ENCODE measurements at regions not wholly inside any gene's neighbourhood (a gene's known extent, or its start where the extent isn't known, plus 50 kb on each side); places are given as distances from the start of the nearest gene placed in this dataset.

DNA sequence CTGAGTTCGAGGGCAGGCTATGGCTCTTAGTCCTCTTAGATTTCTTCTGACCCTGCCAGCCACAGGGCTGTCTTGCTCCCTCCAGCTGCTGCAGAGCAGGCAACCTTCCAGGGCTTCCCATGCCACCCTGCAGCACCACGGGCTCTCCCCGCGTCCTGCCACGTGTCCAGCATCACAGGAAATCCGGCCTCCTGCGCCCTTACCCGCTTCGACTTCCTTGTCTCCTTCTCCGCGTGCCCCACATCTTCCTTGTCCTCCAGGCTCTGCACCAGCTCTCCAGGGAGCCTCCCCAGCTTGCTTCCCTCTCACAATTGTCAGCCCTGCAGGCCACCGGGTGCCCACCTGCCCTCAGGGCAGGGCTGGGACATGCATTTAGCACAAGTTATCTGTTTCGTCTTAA is 253.5 kb downstream of the DCDC2C start:
- BruUV-seq (replicated peaks) = no TSS peak
- Histone ChIP-seq H3K79me2 (ENCODE audit: low read depth) (no peaks in the 10 kb centered on the region), H2AFZ (peak overlapping the region; percentile 29; the same call in 1 of the 2 replicates), H3K9me2 (ENCODE audit: insufficient read depth) (no peaks in the 10 kb centered on the region), H3K4me1 (replicated peaks; ENCODE audit: insufficient read depth) (no peaks in the 10 kb centered on the region), H3K9me3 (ENCODE audit: insufficient read depth, low read depth) (no peaks in the 10 kb centered on the region), H3K36me3 (ENCODE audit: low read depth) (no peaks in the 10 kb centered on the region), H3K4me3 (no peak overlapping the region), H3F3A (ENCODE audit: insufficient read depth, low read depth) (no peaks in the 10 kb centered on the region), H3K4me2 (no peak overlapping the region), H3K27me3 (ENCODE audit: insufficient read depth, low read depth) (peaks cover 41% of the 10 kb centered on the region), H3K27ac (no peak overlapping the region), H4K20me1 (ENCODE audit: insufficient read depth) (no peaks in the 10 kb centered on the region)
- no peak for DNase-seq
- no peak for TF ChIP-seq CTCF (conservative IDR thresholded peaks at IDR 0.05)
- no peak for TF ChIP-seq EZH2 (IDR thresholded peaks at IDR 0.05; ENCODE audit: low read depth)
- intact Hi-C loops (cut with micrococcal nuclease; ENCODE audit: unreplicated experiment) = loop anchor here (5.0 kb wide), 1 partner anchor 1960 kb away; no protein-coding TSS in a partner anchor
- ChIA-PET POLR2A (ENCODE audit: unreplicated experiment) (no interaction called here), CTCF (no interaction called here)

DNA sequence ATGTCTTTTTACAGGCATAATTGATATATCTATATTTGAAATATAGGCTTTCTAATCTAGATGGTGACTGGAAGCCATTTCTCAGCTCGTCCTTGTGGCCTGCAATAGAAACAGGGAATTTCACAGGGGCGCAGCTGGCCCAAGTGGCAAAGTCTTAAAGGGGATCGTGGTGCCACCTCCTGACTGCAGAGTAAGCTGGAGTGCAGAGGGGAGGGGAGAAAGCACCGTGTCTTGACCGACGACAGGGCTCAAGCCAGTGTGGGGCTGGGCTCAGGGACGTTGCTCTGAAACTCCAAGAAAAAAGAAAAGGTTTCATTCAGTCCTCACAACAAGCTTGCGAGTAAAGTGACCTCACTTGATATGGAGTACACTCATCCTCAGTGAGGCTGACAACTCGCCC is 255.1 kb downstream of the DCDC2C start:
- no peak overlapping the region for H2AFZ ChIP-seq
- no peaks in the 10 kb centered on the region for H3F3A ChIP-seq (ENCODE audit: insufficient read depth, low read depth)
- H3K9me2 ChIP-seq (ENCODE audit: insufficient read depth) = no peaks in the 10 kb centered on the region
- no peaks in the 10 kb centered on the region for H3K36me3 ChIP-seq (ENCODE audit: low read depth)
- H3K4me1 ChIP-seq (replicated peaks; ENCODE audit: insufficient read depth) = no peaks in the 10 kb centered on the region
- intact Hi-C loops (cut with micrococcal nuclease; ENCODE audit: unreplicated experiment) = loop anchor here (2.0 to 5.0 kb wide), 2 partner anchors 1408 to 1959 kb away; no protein-coding TSS in a partner anchor
- H3K4me2 ChIP-seq = no peak overlapping the region
- H4K20me1 ChIP-seq (ENCODE audit: insufficient read depth) = no peaks in the 10 kb centered on the region
- TF ChIP-seq EZH2 (IDR thresholded peaks at IDR 0.05; ENCODE audit: low read depth) (no peak), CTCF (conservative IDR thresholded peaks at IDR 0.05) (no peak)
- BruUV-seq (replicated peaks) = no TSS peak
- no peaks in the 10 kb centered on the region for H3K9me3 ChIP-seq (ENCODE audit: insufficient read depth, low read depth)
- ChIA-PET CTCF (no interaction called here), POLR2A (ENCODE audit: unreplicated experiment) (no interaction called here)
- no peak overlapping the region for H3K4me3 ChIP-seq
- DNase-seq = no peak
- H3K27ac ChIP-seq = no peak overlapping the region
- peaks cover 32% of the 10 kb centered on the region for H3K27me3 ChIP-seq (ENCODE audit: insufficient read depth, low read depth)
- H3K79me2 ChIP-seq (ENCODE audit: low read depth) = no peaks in the 10 kb centered on the region

DNA sequence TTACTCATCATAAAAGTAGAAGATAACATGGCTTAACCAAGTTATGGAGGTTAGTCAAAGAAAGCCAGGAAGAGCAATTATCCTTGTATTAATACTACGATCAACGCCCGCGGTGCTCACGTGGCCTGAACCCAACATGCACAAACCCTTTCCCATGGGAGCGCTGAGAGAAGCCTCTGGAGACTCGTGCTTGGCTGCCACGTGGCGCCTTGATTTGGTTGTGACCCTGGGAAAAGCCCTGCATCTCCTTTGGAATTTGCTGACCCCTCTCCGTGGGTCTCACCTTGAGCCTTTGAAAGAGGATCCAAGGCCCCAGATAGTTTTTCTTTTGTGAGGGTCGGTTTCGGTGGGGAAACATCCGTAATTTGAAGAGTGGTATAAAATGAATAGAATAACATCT is 255.6 kb downstream of the DCDC2C start:
- Histone ChIP-seq H4K20me1 (ENCODE audit: insufficient read depth) (no peaks in the 10 kb centered on the region), H3K9me3 (ENCODE audit: insufficient read depth, low read depth) (no peaks in the 10 kb centered on the region), H2AFZ (no peak overlapping the region), H3K36me3 (ENCODE audit: low read depth) (no peaks in the 10 kb centered on the region), H3K4me2 (no peak overlapping the region), H3K27me3 (ENCODE audit: insufficient read depth, low read depth) (peaks cover 30% of the 10 kb centered on the region), H3K79me2 (ENCODE audit: low read depth) (no peaks in the 10 kb centered on the region), H3K9me2 (ENCODE audit: insufficient read depth) (no peaks in the 10 kb centered on the region), H3F3A (ENCODE audit: insufficient read depth, low read depth) (no peaks in the 10 kb centered on the region), H3K4me3 (no peak overlapping the region), H3K4me1 (replicated peaks; ENCODE audit: insufficient read depth) (no peaks in the 10 kb centered on the region), H3K27ac (no peak overlapping the region)
- intact Hi-C loops (cut with micrococcal nuclease; ENCODE audit: unreplicated experiment) = loop anchor here (2.0 to 5.0 kb wide), 2 partner anchors 1408 to 1958 kb away; no protein-coding TSS in a partner anchor
- POLR2A ChIA-PET (ENCODE audit: unreplicated experiment) = no interaction called here
- BruUV-seq (replicated peaks) = no TSS peak
- CTCF ChIA-PET = interaction anchor here (0.6 kb wide), 3 partner anchors 39 to 1957 kb away, joined by 4 to 6 read pairs (median 6); no protein-coding TSS in a partner anchor
- TF ChIP-seq CTCF (conservative IDR thresholded peaks at IDR 0.05) (no peak), EZH2 (IDR thresholded peaks at IDR 0.05; ENCODE audit: low read depth) (no peak)
- DNase-seq = no peak
